GM12878 (cell line): ENCODE measurements at regions not wholly inside any gene's neighbourhood (a gene's known extent, or its start where the extent isn't known, plus 50 kb on each side); places are given as distances from the start of the nearest gene placed in this dataset.

Experiments used
- ATAC-seq: fragments of 200-7000 bp; cut with Tn5 transposase; 3 replicates; pipeline ENCODE4 v1.9.1; 2020; ENCODE audit warnings: mild to moderate bottlenecking, moderate library complexity
- BruUV-seq: library from RNA; stranded (reverse); fragments of 400-500 nt; replicated peaks from 2 replicates; lab custom pipeline; 2021; lab: Mats Ljungman, UMichigan
- CTCF ChIA-PET: fragments of 300-600 bp; sonication (Branson Sonifier 250); formaldehyde crosslinking; extraction: SDS; loops from one replicate; lab custom pipeline; 2021; ENCODE audit warnings: inconsistent platforms; lab: Yijun Ruan, JAX
- POLR2A ChIA-PET: fragments of 350-600 bp; formaldehyde crosslinking; extraction: SDS; loops from one replicate; lab custom pipeline; 2021; ENCODE audit warnings: inconsistent platforms; lab: Charles Lee
- RAD21 ChIA-PET: fragments of 300-600 bp; sonication (Branson Sonifier 250); formaldehyde crosslinking; loops from one replicate; lab custom pipeline; 2023; ENCODE audit warnings: antibody characterized with exemption; ENCODE audit not compliant: unreplicated experiment; lab: Charles Lee
- SMC1A ChIA-PET: fragments of 300-600 bp; sonication (Branson Sonifier 250); formaldehyde crosslinking; loops from one replicate; lab custom pipeline; 2023; ENCODE audit not compliant: unreplicated experiment, uncharacterized antibody; lab: Charles Lee
- DNase-seq: peaks from one replicate; pipeline ENCODE4 v3.0.0-alpha.2; 2011; ENCODE audit warnings: low read depth, low spot score
- FAIRE-seq: peaks from 3 replicates; lab custom pipeline; 2011; peaks lifted over from hg19 to GRCh38; lab: Jason Lieb, UNC
- H2AFZ ChIP-seq: 2 replicates; pipeline ENCODE4 v1.6.0; 2011; ENCODE audit warnings: low read depth, low read length, control low read depth; ENCODE audit not compliant: control insufficient read depth
- H3K27ac ChIP-seq: 2 replicates; pipeline ENCODE4 v1.5.1; 2011; ENCODE audit warnings: control low read depth; ENCODE audit not compliant: control insufficient read depth, insufficient read depth
- H3K27me3 ChIP-seq, 2 experiments: replicated peaks in 1 of 2; 2 replicates each; pipeline versions ENCODE4 v1.6.0 to v1.6.1; 2011; ENCODE audit warnings: low read length in 1 of 2; ENCODE audit not compliant: control insufficient read depth in 2 of 2, insufficient read depth in 2 of 2
- H3K36me3 ChIP-seq, 2 experiments: 2 replicates each; pipeline ENCODE4 v1.5.1; 2011; ENCODE audit warnings: low read length in 1 of 2; ENCODE audit not compliant: control insufficient read depth in 2 of 2, insufficient read depth in 2 of 2
- H3K4me1 ChIP-seq: 2 replicates; pipeline ENCODE4 v1.6.1; 2011; ENCODE audit warnings: mild to moderate bottlenecking, low read length, moderate library complexity, mixed read lengths; ENCODE audit not compliant: control insufficient read depth, insufficient read depth
- H3K4me2 ChIP-seq: 2 replicates; pipeline ENCODE4 v1.6.0; 2011; ENCODE audit warnings: control low read depth; ENCODE audit not compliant: control insufficient read depth, insufficient read depth
- H3K4me3 ChIP-seq: fragments of 200-600 bp; sonication (generic); 2 replicates; pipeline ENCODE4 v1.5.1; 2016
- H3K79me2 ChIP-seq: 2 replicates; pipeline ENCODE4 v1.6.0; 2011; ENCODE audit warnings: low read length; ENCODE audit not compliant: control insufficient read depth, insufficient read depth
- H3K9ac ChIP-seq: 2 replicates; pipeline ENCODE4 v1.8.0; 2011; ENCODE audit warnings: low read length, control low read depth, mixed read lengths; ENCODE audit not compliant: control insufficient read depth, insufficient read depth
- H3K9me3 ChIP-seq: replicated peaks from 3 replicates; pipeline ENCODE4 v1.5.1; 2011; ENCODE audit warnings: mild to moderate bottlenecking, low read length; ENCODE audit not compliant: control insufficient read depth, insufficient read depth
- H4K20me1 ChIP-seq: 2 replicates; pipeline ENCODE4 v1.6.0; 2011; ENCODE audit not compliant: control insufficient read depth, insufficient read depth
- ATF7 ChIP-seq: fragments of 450-650 bp; IDR thresholded peaks from 2 replicates; pipeline ENCODE4 v1.6.1; 2016; ENCODE audit warnings: low read depth, mild to moderate bottlenecking
- CEBPB ChIP-seq, 2 experiments: fragments of 150-350 bp in 1 of 2; IDR thresholded peaks; 2 replicates each; pipeline ENCODE4 v1.6.1; 2012 to 2014; ENCODE audit warnings: low read depth in 2 of 2, low read length in 2 of 2, borderline replicate concordance in 1 of 2, inconsistent platforms in 1 of 2
- JUNB ChIP-seq: IDR thresholded peaks from 2 replicates; pipeline ENCODE4 v1.6.1; 2016; ENCODE audit warnings: antibody characterized with exemption, mild to moderate bottlenecking
- TCF7 ChIP-seq: IDR thresholded peaks from 2 replicates; pipeline ENCODE4 v1.6.1; 2014; ENCODE audit warnings: antibody characterized with exemption, borderline replicate concordance
- ZNF592 ChIP-seq: fragments of 450-650 bp; IDR thresholded peaks from 2 replicates; pipeline ENCODE4 v1.6.1; 2017; ENCODE audit warnings: mild to moderate bottlenecking, moderate library complexity
- ZZZ3 ChIP-seq: IDR thresholded peaks from 2 replicates; pipeline ENCODE4 v1.6.1; 2011; ENCODE audit warnings: low read depth; ENCODE audit not compliant: control insufficient read depth, insufficient read length
- WGBS: methylation state at CpG from one replicate; pipeline ENCODE4 v1.1.6; 2016; ENCODE audit warnings: low lambda C conversion rate; ENCODE audit not compliant: insufficient replicate concordance, insufficient coverage; ENCODE audit errors: missing lambda C conversion rate; 5-methylcytosine and 5-hydroxymethylcytosine counted together
- in situ Hi-C: fragments of 300-500 bp; cut with MboI; formaldehyde crosslinking; loops from 9 replicates; pipeline ENCODE4 v1.14.3; 2018; ENCODE audit warnings: mixed read lengths
- intact Hi-C: fragments of 100-400 bp; cut with micrococcal nuclease; formaldehyde crosslinking; loops from one replicate; pipeline ENCODE4 v1.14.2; 2022; ENCODE audit not compliant: unreplicated experiment

GRCh38 chr6:84445068-84445467 lies 217.6 kb upstream of the CEP162 start (continued):
- no peak for TF ChIP-seq ZZZ3
- TF ChIP-seq ATF7 = no peak
- no peak for TF ChIP-seq ZNF592

- Histone ChIP-seq H3K27me3 (no peaks in the 10 kb centered on the region), H3K27ac (no peak overlapping the region), H3K36me3 (no peaks in the 10 kb centered on the region), H2AFZ (no peak overlapping the region), H3K9me3 (no peaks in the 10 kb centered on the region), H3K4me1 (no peaks in the 10 kb centered on the region), H3K79me2 (no peaks in the 10 kb centered on the region), H3K4me3 (no peak overlapping the region), H3K4me2 (no peak overlapping the region), H3K9ac (no peak overlapping the region), H4K20me1 (no peaks in the 10 kb centered on the region)
- WGBS = 22% methylated on average over 3 of the region's 3 CpGs
- ChIA-PET SMC1A (interaction anchor here (0.9 to 3.1 kb wide), 4 partner anchors 8 to 158 kb away, joined by 3 to 8 read pairs (median 4); no protein-coding TSS in a partner anchor), RAD21 (no interaction called here), POLR2A (interaction anchor here (1.0 kb wide), 1 partner anchor 10 kb away, joined by 3 read pairs; no protein-coding TSS in a partner anchor), CTCF (interaction anchor here (1.8 to 2.4 kb wide), 2 partner anchors 8 to 14 kb away, joined by 5 to 9 read pairs; no protein-coding TSS in a partner anchor)
- TF ChIP-seq CEBPB (IDR thresholded peaks at IDR 0.05; ENCODE audit: borderline replicate concordance in 1 of 2, low read depth in 2 of 2, low read length in 2 of 2) = no peak
- TF ChIP-seq JUNB = no peak
- no peak for TF ChIP-seq TCF7
- intact Hi-C loops = no loop called here
- DNase-seq = no peak
- no peak for ATAC-seq
- no TSS peak for BruUV-seq
- FAIRE-seq = no peak
- in situ Hi-C loops = no loop called here
These were observed 214.8 kb upstream of the CEP162 start for GRCh38 chr6:84442208-84442607.
